ENCODE measurements at regions not wholly inside any gene's neighbourhood (a gene's known extent, or its start where the extent isn't known, plus 50 kb on each side); places are given as distances from the start of the nearest gene placed in this dataset.

- H3K9me3 ChIP-seq = no peaks in the 10 kb centered on the region
- intact Hi-C loops (cut with DNase I; ENCODE audit: low total_unique reads) = no loop called here
- no peaks in the 10 kb centered on the region for H3K4me1 ChIP-seq
- peak in 1 of 2 donors; percentile 9 for DNase-seq
- H3K27me3 ChIP-seq = no peaks in the 10 kb centered on the region
- no peak overlapping the region for H3K4me3 ChIP-seq
- H3K36me3 ChIP-seq = no peaks in the 10 kb centered on the region
- H3K27ac ChIP-seq = no peak overlapping the region
- TF ChIP-seq POLR2A (IDR thresholded peaks at IDR 0.05) (no peak), CTCF (IDR thresholded peaks at IDR 0.05) (no peak)
Measured at GRCh38 chr6:170108456-170108855, 182.4 kb downstream of the DLL1 start.

GRCh38 chr6:170107606-170108222 is 183.2 kb downstream of the DLL1 start:
- no peak for DNase-seq
- no peak for TF ChIP-seq CTCF (IDR thresholded peaks at IDR 0.05)
- no peak for TF ChIP-seq POLR2A (IDR thresholded peaks at IDR 0.05)
- Histone ChIP-seq H3K4me3 (no peak overlapping the region), H3K36me3 (no peaks in the 10 kb centered on the region), H3K27ac (no peak overlapping the region), H3K27me3 (no peaks in the 10 kb centered on the region), H3K9me3 (no peaks in the 10 kb centered on the region), H3K4me1 (no peaks in the 10 kb centered on the region)
- intact Hi-C loops (cut with DNase I; ENCODE audit: low total_unique reads) = no loop called here

GRCh38 chr6:170106906-170107525 is 183.9 kb downstream of the DLL1 start:
- DNase-seq = peak in 1 of 2 donors; percentile 6
- Histone ChIP-seq H3K4me3 (no peak overlapping the region), H3K9me3 (no peaks in the 10 kb centered on the region), H3K27ac (no peak overlapping the region), H3K27me3 (no peaks in the 10 kb centered on the region), H3K4me1 (no peaks in the 10 kb centered on the region), H3K36me3 (no peaks in the 10 kb centered on the region)
- TF ChIP-seq POLR2A (IDR thresholded peaks at IDR 0.05) = no peak
- TF ChIP-seq CTCF (IDR thresholded peaks at IDR 0.05) = no peak
- intact Hi-C loops (cut with DNase I; ENCODE audit: low total_unique reads) = no loop called here

- H3K36me3 ChIP-seq = no peaks in the 10 kb centered on the region
- TF ChIP-seq CTCF (IDR thresholded peaks at IDR 0.05) (no peak), POLR2A (IDR thresholded peaks at IDR 0.05) (no peak)
- no peaks in the 10 kb centered on the region for H3K4me1 ChIP-seq
- peak in 1 of 2 donors; percentile 8 for DNase-seq
- no peak overlapping the region for H3K27ac ChIP-seq
- H3K27me3 ChIP-seq = no peaks in the 10 kb centered on the region
- intact Hi-C loops (cut with DNase I; ENCODE audit: low total_unique reads) = no loop called here
- no peak overlapping the region for H3K4me3 ChIP-seq
- H3K9me3 ChIP-seq = no peaks in the 10 kb centered on the region
Measured at GRCh38 chr6:170102582-170103481, 188.0 kb downstream of the DLL1 start.

- DNase-seq = peak in 1 of 2 donors; percentile 1
- intact Hi-C loops (cut with DNase I; ENCODE audit: low total_unique reads) = no loop called here
- Histone ChIP-seq H3K4me1 (no peaks in the 10 kb centered on the region), H3K27me3 (no peaks in the 10 kb centered on the region), H3K27ac (no peak overlapping the region), H3K36me3 (no peaks in the 10 kb centered on the region), H3K4me3 (no peak overlapping the region), H3K9me3 (no peaks in the 10 kb centered on the region)
- no peak for TF ChIP-seq CTCF (IDR thresholded peaks at IDR 0.05)
- TF ChIP-seq POLR2A (IDR thresholded peaks at IDR 0.05) = no peak
Measured at GRCh38 chr6:170102038-170102437, 188.8 kb downstream of the DLL1 start.
